ENCODE measurements at regions not wholly inside any gene's neighbourhood (a gene's known extent, or its start where the extent isn't known, plus 50 kb on each side); places are given as distances from the start of the nearest gene placed in this dataset.
"Not testable (repeated sequence)": the region's sequence is repeated elsewhere in the genome, so short reads cannot be mapped to it uniquely, and the experiment has no call there.

- DNase-seq: no peak
Measured at GRCh38 chr11:71331631-71332030, 79.3 kb upstream of the SHANK2 start.

- no peak for DNase-seq
Measured at GRCh38 chr11:71330996-71331395, 78.6 kb upstream of the SHANK2 start.

GRCh38 chr11:71330349-71330748, 78.0 kb upstream of the SHANK2 start:
- no peak for DNase-seq

GRCh38 chr11:71329786-71330185, 77.4 kb upstream of the SHANK2 start:
- no peak for DNase-seq

GRCh38 chr11:71329165-71329510, 76.8 kb upstream of the SHANK2 start:
- DNase-seq: no peak

- no peak for DNase-seq
Measured at GRCh38 chr11:71327156-71328085, 75.0 kb upstream of the SHANK2 start.

GRCh38 chr11:71326328-71326940, 74.1 kb upstream of the SHANK2 start:
- DNase-seq: no peak

GRCh38 chr11:71325418-71326327, 73.3 kb upstream of the SHANK2 start:
- no peak for DNase-seq

GRCh38 chr11:71324788-71325417, 72.5 kb upstream of the SHANK2 start:
- no peak for DNase-seq

- DNase-seq: no peak
Measured at GRCh38 chr11:71323876-71324526, 71.6 kb upstream of the SHANK2 start.

GRCh38 chr11:71322861-71323582, 70.6 kb upstream of the SHANK2 start:
- no peak for DNase-seq

- no peak for DNase-seq
Measured at GRCh38 chr11:71322192-71322735, 69.9 kb upstream of the SHANK2 start.

- DNase-seq: no peak
Measured at GRCh38 chr11:71321433-71322191, 69.2 kb upstream of the SHANK2 start.

- DNase-seq: no peak
Measured at GRCh38 chr11:71316701-71317100, 64.3 kb upstream of the SHANK2 start.

- not testable (repeated sequence) for DNase-seq
Measured at GRCh38 chr11:71312616-71313015, 60.2 kb upstream of the SHANK2 start.

- no peak for DNase-seq
Measured at GRCh38 chr11:71311928-71312510, 59.6 kb upstream of the SHANK2 start.

GRCh38 chr11:71311176-71311925, 59.0 kb upstream of the SHANK2 start:
- DNase-seq: no peak

- DNase-seq: no peak
Measured at GRCh38 chr11:71310184-71310583, 57.8 kb upstream of the SHANK2 start.

GRCh38 chr11:71309611-71310010, 57.2 kb upstream of the SHANK2 start:
- DNase-seq: no peak

Data from eye (tissue), 1 donor.